ENCODE measurements at regions not wholly inside any gene's neighbourhood (a gene's known extent, or its start where the extent isn't known, plus 50 kb on each side); places are given as distances from the start of the nearest gene placed in this dataset.

- Histone ChIP-seq H4K20me1 (ENCODE audit: insufficient read depth, low read length, poor library complexity, severe bottlenecking) (no peaks in the 10 kb centered on the region), H3F3A (ENCODE audit: low read depth) (no peaks in the 10 kb centered on the region), H3K9me2 (replicated peaks; ENCODE audit: low read depth, low read length) (no peaks in the 10 kb centered on the region), H3K4me1 (ENCODE audit: insufficient read depth, low read length, poor library complexity, severe bottlenecking) (peaks cover 34% of the 10 kb centered on the region), H3K9ac (ENCODE audit: low read depth, low read length, poor library complexity, severe bottlenecking) (peak overlapping the region; percentile 38), H3K4me2 (ENCODE audit: low read depth, low read length, poor library complexity, severe bottlenecking) (peak overlapping the region; percentile 61), H3K79me2 (ENCODE audit: insufficient read depth, low read length) (no peaks in the 10 kb centered on the region), H3K27me3 (ENCODE audit: insufficient read depth, low read length, poor library complexity, severe bottlenecking) (no peaks in the 10 kb centered on the region), H3K36me3 (ENCODE audit: insufficient read depth, low read length) (no peaks in the 10 kb centered on the region), H3K9me3 (ENCODE audit: insufficient read depth, low read depth, low read length) (no peaks in the 10 kb centered on the region), H2AFZ (ENCODE audit: low read length) (peak overlapping the region; percentile 43; the same call in 1 of the 2 replicates), H3K4me3 (ENCODE audit: low read length, poor library complexity, severe bottlenecking) (peak overlapping the region; percentile 40)
- TF ChIP-seq CTCF (conservative IDR thresholded peaks at IDR 0.05; ENCODE audit: low read length) (no peak), EZH2phosphoT487 (IDR thresholded peaks at IDR 0.05; ENCODE audit: borderline replicate concordance) (no peak)
These were observed 302.0 kb downstream of the ETS1 start for GRCh38 chr11:128285321-128285720.

- H3K4me2 ChIP-seq (ENCODE audit: low read depth, low read length, poor library complexity, severe bottlenecking): peak overlapping the region; percentile 61
- no peaks in the 10 kb centered on the region for H3F3A ChIP-seq (ENCODE audit: low read depth)
- TF ChIP-seq CTCF (conservative IDR thresholded peaks at IDR 0.05; ENCODE audit: low read length) (no peak), EZH2phosphoT487 (IDR thresholded peaks at IDR 0.05; ENCODE audit: borderline replicate concordance) (no peak)
- H3K79me2 ChIP-seq (ENCODE audit: insufficient read depth, low read length): no peaks in the 10 kb centered on the region
- H3K36me3 ChIP-seq (ENCODE audit: insufficient read depth, low read length): no peaks in the 10 kb centered on the region
- H4K20me1 ChIP-seq (ENCODE audit: insufficient read depth, low read length, poor library complexity, severe bottlenecking): no peaks in the 10 kb centered on the region
- H3K9me3 ChIP-seq (ENCODE audit: insufficient read depth, low read depth, low read length): no peaks in the 10 kb centered on the region
- peak overlapping the region; percentile 38 for H3K9ac ChIP-seq (ENCODE audit: low read depth, low read length, poor library complexity, severe bottlenecking)
- H3K4me3 ChIP-seq (ENCODE audit: low read length, poor library complexity, severe bottlenecking): peak overlapping the region; percentile 40
- peaks cover 35% of the 10 kb centered on the region for H3K4me1 ChIP-seq (ENCODE audit: insufficient read depth, low read length, poor library complexity, severe bottlenecking)
- H3K9me2 ChIP-seq (replicated peaks; ENCODE audit: low read depth, low read length): no peaks in the 10 kb centered on the region
- peak overlapping the region; percentile 43; the same call in 1 of the 2 replicates for H2AFZ ChIP-seq (ENCODE audit: low read length)
- H3K27me3 ChIP-seq (ENCODE audit: insufficient read depth, low read length, poor library complexity, severe bottlenecking): no peaks in the 10 kb centered on the region
These were observed 302.7 kb downstream of the ETS1 start for GRCh38 chr11:128284634-128285033.

- Histone ChIP-seq H3K4me1 (ENCODE audit: insufficient read depth, low read length, poor library complexity, severe bottlenecking) (peaks cover 36% of the 10 kb centered on the region), H3F3A (ENCODE audit: low read depth) (no peaks in the 10 kb centered on the region), H3K9me2 (replicated peaks; ENCODE audit: low read depth, low read length) (no peaks in the 10 kb centered on the region), H4K20me1 (ENCODE audit: insufficient read depth, low read length, poor library complexity, severe bottlenecking) (no peaks in the 10 kb centered on the region), H3K36me3 (ENCODE audit: insufficient read depth, low read length) (no peaks in the 10 kb centered on the region), H3K4me2 (ENCODE audit: low read depth, low read length, poor library complexity, severe bottlenecking) (no peak overlapping the region), H2AFZ (ENCODE audit: low read length) (no peak overlapping the region), H3K9me3 (ENCODE audit: insufficient read depth, low read depth, low read length) (no peaks in the 10 kb centered on the region), H3K79me2 (ENCODE audit: insufficient read depth, low read length) (no peaks in the 10 kb centered on the region), H3K9ac (ENCODE audit: low read depth, low read length, poor library complexity, severe bottlenecking) (no peak overlapping the region), H3K4me3 (ENCODE audit: low read length, poor library complexity, severe bottlenecking) (no peak overlapping the region), H3K27me3 (ENCODE audit: insufficient read depth, low read length, poor library complexity, severe bottlenecking) (no peaks in the 10 kb centered on the region)
- TF ChIP-seq CTCF (conservative IDR thresholded peaks at IDR 0.05; ENCODE audit: low read length): no peak
- TF ChIP-seq EZH2phosphoT487 (IDR thresholded peaks at IDR 0.05; ENCODE audit: borderline replicate concordance): no peak
These were observed 303.9 kb downstream of the ETS1 start for GRCh38 chr11:128283451-128283850.
